Common myeloid progenitor, CD34-positive (primary cell): ENCODE measurements at regions not wholly inside any gene's neighbourhood (a gene's known extent, or its start where the extent isn't known, plus 50 kb on each side); places are given as distances from the start of the nearest gene placed in this dataset.
A peak's percentile ranks its signal among the peaks of the same experiment; 100 is the strongest.

Experiments used
- CTCF ChIA-PET: fragments of 350-600 bp; sonication (Branson Sonifier 250); formaldehyde crosslinking; loops from one replicate; lab custom pipeline; 2021; ENCODE audit warnings: antibody characterized with exemption; lab: Charles Lee
- POLR2A ChIA-PET: fragments of 350-600 bp; sonication (Branson Sonifier 250); formaldehyde crosslinking; loops from one replicate; lab custom pipeline; 2021; ENCODE audit warnings: antibody characterized with exemption; lab: Charles Lee
- DNase-seq, 3 donors: peaks; one replicate each; pipeline versions ENCODE4 v3.0.0 to v3.0.0-alpha.2; 2013
- H3K27ac ChIP-seq, 2 experiments: 1 replicate in 1 of 2; 2 replicates in 1 of 2; pipeline ENCODE4 v1.7.0; 2013; ENCODE audit warnings: inconsistent platforms in 2 of 2, low read length in 2 of 2, mild to moderate bottlenecking in 2 of 2, low read depth in 1 of 2, moderate library complexity in 1 of 2; ENCODE audit not compliant: severe bottlenecking in 2 of 2, insufficient read depth in 1 of 2, poor library complexity in 1 of 2
- H3K27me3 ChIP-seq, 5 experiments: replicated peaks in 2 of 5; 1 replicate in 3 of 5; 2 replicates in 2 of 5; pipeline versions ENCODE4 v1.6.1 to v1.7.0; 2013; ENCODE audit warnings: low read length in 4 of 5, mild to moderate bottlenecking in 2 of 5, moderate library complexity in 2 of 5, inconsistent platforms in 1 of 5; ENCODE audit not compliant: insufficient read depth in 5 of 5, control insufficient read depth in 4 of 5
- H3K36me3 ChIP-seq, 4 experiments: 1 replicate in 2 of 4; 2 replicates in 2 of 4; pipeline versions ENCODE4 v1.6.1 to v1.7.0; 2013; ENCODE audit warnings: low read length in 3 of 4, control low read depth in 1 of 4, mild to moderate bottlenecking in 1 of 4; ENCODE audit not compliant: control insufficient read depth in 4 of 4, insufficient read depth in 4 of 4
- H3K4me1 ChIP-seq, 4 experiments: 1 replicate in 3 of 4; 2 replicates in 1 of 4; pipeline versions ENCODE4 v1.6.1 to v1.7.1; 2013; ENCODE audit warnings: low read length in 3 of 4, mild to moderate bottlenecking in 3 of 4, control low read depth in 1 of 4, inconsistent platforms in 1 of 4, moderate library complexity in 1 of 4; ENCODE audit not compliant: control insufficient read depth in 4 of 4, insufficient read depth in 4 of 4; ENCODE audit errors: control extremely low read depth in 1 of 4
- H3K4me3 ChIP-seq, 7 experiments: 1 replicate in 4 of 7; 2 replicates in 3 of 7; pipeline versions ENCODE4 v1.5.1 to v1.7.0; 2013; ENCODE audit warnings: mild to moderate bottlenecking in 7 of 7, low read length in 6 of 7, moderate library complexity in 6 of 7, inconsistent platforms in 2 of 7, low read depth in 2 of 7, control low read depth in 1 of 7; ENCODE audit not compliant: insufficient read depth in 4 of 7, control insufficient read depth in 1 of 7; ENCODE audit errors: extremely low read depth in 1 of 7
- H3K9me3 ChIP-seq, 5 experiments: 1 replicate in 4 of 5; 2 replicates in 1 of 5; pipeline versions ENCODE4 v1.6.1 to v1.7.1; 2013; ENCODE audit warnings: low read length in 4 of 5, mild to moderate bottlenecking in 2 of 5, inconsistent platforms in 1 of 5, low read depth in 1 of 5, moderate library complexity in 1 of 5; ENCODE audit not compliant: control insufficient read depth in 4 of 5, insufficient read depth in 2 of 5; ENCODE audit errors: control extremely low read depth in 1 of 5
- WGBS: methylation state at CpG from one replicate; pipeline ENCODE4 v1.1.5; 2013; ENCODE audit not compliant: insufficient coverage; 5-methylcytosine and 5-hydroxymethylcytosine counted together

DNA sequence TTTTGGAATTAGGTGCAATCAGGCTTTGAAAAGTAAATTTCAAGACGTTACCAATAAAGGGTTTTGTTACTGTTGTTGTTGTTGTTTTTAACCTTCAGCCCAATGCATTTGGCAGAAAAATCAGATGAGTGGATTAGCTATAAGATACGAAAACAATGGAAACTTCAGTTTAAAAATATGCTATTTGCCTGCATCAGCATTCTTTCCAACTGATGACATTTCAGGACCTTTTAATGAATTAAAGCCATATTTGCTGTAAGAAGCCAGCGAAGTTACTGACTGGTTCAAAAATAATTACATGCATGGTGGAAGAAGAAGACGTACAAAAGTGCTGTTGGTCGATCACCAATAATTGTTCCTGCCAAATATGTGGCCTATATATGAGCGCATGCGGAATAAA, 639.3 kb upstream of the SOX11 start:
- no peaks in the 10 kb centered on the region for H3K36me3 ChIP-seq
- no peaks in the 10 kb centered on the region for H3K4me1 ChIP-seq
- H3K27ac ChIP-seq = no peak overlapping the region
- CTCF ChIA-PET = no interaction called here
- POLR2A ChIA-PET = no interaction called here
- H3K4me3 ChIP-seq = no peak overlapping the region
- DNase-seq = no peak
- H3K9me3 ChIP-seq = no peaks in the 10 kb centered on the region
- H3K27me3 ChIP-seq = no peaks in the 10 kb centered on the region
- 97% methylated on average over 6 of the region's 7 CpGs for WGBS

DNA sequence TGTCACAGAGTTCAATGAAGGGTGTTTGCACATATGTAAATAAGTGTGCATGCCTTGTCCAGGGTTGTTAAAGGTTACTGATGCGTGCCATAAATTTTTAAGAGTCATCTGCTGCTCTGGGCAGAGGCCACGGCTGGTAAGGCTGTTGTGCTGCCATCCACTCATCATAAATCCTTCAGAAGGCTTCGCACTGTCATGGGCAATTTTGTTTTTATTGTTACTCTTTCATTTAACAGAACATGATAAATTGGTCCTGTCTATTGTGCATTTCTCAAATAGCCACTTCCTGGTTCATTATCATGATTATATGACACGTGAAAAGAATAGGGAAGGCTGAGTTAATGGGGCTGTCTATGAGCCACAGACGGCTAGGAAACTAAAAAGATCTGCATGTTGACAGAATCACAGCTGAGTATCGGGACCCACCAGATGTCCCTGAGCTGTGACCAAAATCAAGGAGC, 634.3 kb upstream of the SOX11 start:
- DNase-seq = no peak

DNA sequence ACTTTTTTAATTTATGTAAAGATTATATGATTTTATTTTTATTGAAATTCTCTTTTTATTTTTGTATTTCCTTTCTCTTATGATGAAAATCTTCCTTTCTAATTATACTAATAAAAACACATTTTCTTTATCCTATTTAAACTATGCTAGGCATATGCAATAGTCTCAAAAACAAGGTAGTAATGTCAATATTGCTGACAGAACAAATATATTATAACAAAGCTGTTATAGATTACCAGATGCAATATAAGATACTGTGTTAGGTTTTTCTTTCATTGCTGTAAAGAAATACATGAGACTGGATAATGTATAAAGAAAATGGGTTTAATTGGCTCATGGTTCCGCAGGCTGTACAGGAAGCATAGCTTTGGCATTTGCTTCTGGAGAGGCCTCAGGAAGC, 631.2 kb upstream of the SOX11 start:
- ChIA-PET POLR2A (no interaction called here), CTCF (no interaction called here)
- Histone ChIP-seq H3K9me3 (no peaks in the 10 kb centered on the region), H3K27ac (no peak overlapping the region), H3K27me3 (no peaks in the 10 kb centered on the region), H3K36me3 (no peaks in the 10 kb centered on the region), H3K4me1 (no peaks in the 10 kb centered on the region), H3K4me3 (no peak overlapping the region)
- 100% methylated on average over 1 of the region's 1 CpG for WGBS
- no peak for DNase-seq

More for the DNA sequence above, 634.3 kb upstream of the SOX11 start:
- no peaks in the 10 kb centered on the region for H3K4me1 ChIP-seq
- ChIA-PET POLR2A (no interaction called here), CTCF (no interaction called here)
- H3K36me3 ChIP-seq = no peaks in the 10 kb centered on the region
- H3K4me3 ChIP-seq = no peak overlapping the region
- no peaks in the 10 kb centered on the region for H3K27me3 ChIP-seq
- H3K9me3 ChIP-seq = no peaks in the 10 kb centered on the region
- 52% methylated on average over 2 of the region's 6 CpGs for WGBS
- H3K27ac ChIP-seq = no peak overlapping the region

DNA sequence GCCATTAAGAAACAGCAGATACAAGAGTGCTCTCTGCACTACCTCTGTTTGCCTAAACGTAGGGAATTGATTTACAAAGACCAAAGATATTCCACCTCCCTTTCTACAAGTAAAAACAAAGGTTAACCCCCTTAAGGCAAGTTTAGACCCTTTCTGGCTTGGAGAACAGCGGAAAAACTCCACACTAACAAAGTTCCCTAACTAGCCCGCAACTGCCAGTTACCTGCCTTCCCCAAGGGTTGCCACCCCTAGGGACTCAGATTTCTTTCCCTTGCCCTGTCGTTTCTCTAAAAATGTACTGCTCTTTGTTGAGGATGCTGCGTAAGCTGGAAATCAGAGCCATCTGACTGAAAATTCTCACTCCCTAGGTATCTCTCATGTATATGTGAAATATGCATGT, 627.5 kb upstream of the SOX11 start:
- H3K9me3 ChIP-seq = no peaks in the 10 kb centered on the region
- no peak overlapping the region for H3K4me3 ChIP-seq
- no peak for DNase-seq
- ChIA-PET POLR2A (no interaction called here), CTCF (no interaction called here)
- WGBS = 79% methylated on average over 2 of the region's 5 CpGs
- H3K4me1 ChIP-seq = no peaks in the 10 kb centered on the region
- H3K36me3 ChIP-seq = no peaks in the 10 kb centered on the region
- no peaks in the 10 kb centered on the region for H3K27me3 ChIP-seq
- H3K27ac ChIP-seq = no peak overlapping the region

DNA sequence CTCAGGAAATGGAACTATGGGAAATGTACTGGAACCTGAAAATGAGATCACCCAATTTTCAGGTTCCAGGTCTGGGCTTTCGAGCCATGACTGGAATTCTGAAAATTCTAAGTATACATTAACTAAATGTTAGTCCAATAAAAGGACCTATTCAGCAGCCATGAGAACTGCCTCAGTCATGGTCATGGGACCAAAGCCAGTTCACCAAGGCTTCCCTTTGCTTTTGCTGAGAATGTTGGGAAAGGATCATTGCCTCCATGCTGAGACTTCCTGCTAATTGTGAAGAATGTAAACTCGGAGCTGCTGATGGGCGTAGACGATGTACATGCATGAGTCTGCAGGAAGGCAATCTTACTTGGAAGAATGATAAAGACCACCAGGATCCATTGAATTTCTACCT, 624.4 kb upstream of the SOX11 start:
- H3K4me1 ChIP-seq = no peaks in the 10 kb centered on the region
- ChIA-PET CTCF (no interaction called here), POLR2A (no interaction called here)
- DNase-seq = no peak
- H3K27me3 ChIP-seq = no peaks in the 10 kb centered on the region
- H3K36me3 ChIP-seq = no peaks in the 10 kb centered on the region
- no peak overlapping the region for H3K27ac ChIP-seq
- H3K4me3 ChIP-seq = no peak overlapping the region
- no peaks in the 10 kb centered on the region for H3K9me3 ChIP-seq
- WGBS = 87% methylated on average over 3 of the region's 4 CpGs

DNA sequence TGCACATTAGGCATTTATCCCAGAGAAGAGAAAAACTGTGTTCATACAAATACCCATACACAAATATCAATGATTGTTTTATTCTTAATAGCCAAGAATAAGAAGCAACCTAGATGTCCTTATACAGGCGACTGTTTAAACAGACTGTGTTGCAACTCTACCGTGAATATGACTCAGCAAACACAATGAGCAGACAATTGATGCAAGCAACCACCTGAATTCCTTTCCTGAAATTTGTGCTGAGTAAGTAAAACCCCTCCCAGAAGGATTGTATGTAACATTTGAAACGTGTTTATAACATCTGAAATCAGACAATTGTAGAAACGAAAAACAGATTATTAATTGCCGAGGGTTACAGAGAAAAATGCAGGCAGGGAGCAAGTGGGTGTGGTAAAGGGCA, 621.9 kb upstream of the SOX11 start:
- ChIA-PET CTCF (no interaction called here), POLR2A (no interaction called here)
- WGBS = 87% methylated on average over 3 of the region's 5 CpGs
- Histone ChIP-seq H3K27me3 (no peaks in the 10 kb centered on the region), H3K27ac (no peak overlapping the region), H3K4me1 (no peaks in the 10 kb centered on the region), H3K36me3 (no peaks in the 10 kb centered on the region), H3K4me3 (no peak overlapping the region), H3K9me3 (no peaks in the 10 kb centered on the region)
- DNase-seq = no peak

DNA sequence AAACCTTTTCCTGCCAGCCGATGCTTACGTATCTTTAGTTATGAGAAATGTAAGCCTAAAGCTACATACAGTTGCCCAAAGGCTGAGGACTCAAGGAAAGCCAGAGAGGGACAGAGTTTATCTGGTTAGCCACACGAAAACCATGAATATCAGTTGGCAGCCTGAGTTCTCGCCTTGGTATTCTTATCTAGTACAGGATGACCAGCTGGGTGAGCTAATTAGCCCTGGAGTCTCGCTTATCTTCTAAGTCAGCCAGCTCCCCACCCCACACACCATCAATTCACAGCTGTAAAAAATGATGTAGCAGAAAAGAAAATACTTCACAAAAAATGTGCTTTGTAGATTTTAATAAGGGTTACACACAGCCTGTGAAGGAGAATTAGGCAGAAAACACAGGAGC, 617.5 kb upstream of the SOX11 start:
- Histone ChIP-seq H3K27ac (no peak overlapping the region), H3K27me3 (no peaks in the 10 kb centered on the region), H3K4me1 (no peaks in the 10 kb centered on the region), H3K9me3 (no peaks in the 10 kb centered on the region), H3K36me3 (no peaks in the 10 kb centered on the region), H3K4me3 (no peak overlapping the region)
- ChIA-PET CTCF (no interaction called here), POLR2A (no interaction called here)
- DNase-seq = peak in 1 of 3 donors; percentile 0
- WGBS = 57% methylated on average over 4 of the region's 5 CpGs
